Activated CD4-positive, alpha-beta T cell treated with anti-CD3 and anti-CD28 coated beads for 36 hours (primary cell): ENCODE measurements at regions not wholly inside any gene's neighbourhood (a gene's known extent, or its start where the extent isn't known, plus 50 kb on each side); places are given as distances from the start of the nearest gene placed in this dataset.

Experiments
- ATAC-seq: fragments of 200-7000 bp; cut with Tn5 transposase; one replicate; pipeline ENCODE4 v1.10.0; 2021; ENCODE audit warnings: mild to moderate bottlenecking, moderate library complexity
- CTCF ChIA-PET: fragments of 350-600 bp; sonication (Branson Sonifier 250); formaldehyde crosslinking; loops from one replicate; lab custom pipeline; 2021; ENCODE audit warnings: antibody characterized with exemption; lab: Charles Lee
- POLR2A ChIA-PET: fragments of 350-600 bp; sonication (Branson Sonifier 250); formaldehyde crosslinking; loops from one replicate; lab custom pipeline; 2021; ENCODE audit warnings: antibody characterized with exemption, inconsistent platforms; lab: Charles Lee
- DNase-seq: peaks from one replicate; pipeline ENCODE4 v3.0.0-alpha.2; 2020
- H3K27ac Mint-ChIP-seq: one replicate; pipeline ENCODE4 v1.8.0; 2021; ENCODE audit warnings: mixed read lengths
- H3K27me3 Mint-ChIP-seq: one replicate; pipeline ENCODE4 v1.8.0; 2021; ENCODE audit warnings: mixed read lengths
- H3K36me3 Mint-ChIP-seq: one replicate; pipeline ENCODE4 v1.8.0; 2021; ENCODE audit warnings: low read depth, mixed read lengths
- H3K4me1 Mint-ChIP-seq: one replicate; pipeline ENCODE4 v1.8.0; 2021; ENCODE audit warnings: mixed read lengths
- H3K4me3 Mint-ChIP-seq: one replicate; pipeline ENCODE4 v1.8.0; 2021; ENCODE audit warnings: mild to moderate bottlenecking, moderate library complexity, mixed read lengths
- H3K9me3 Mint-ChIP-seq: one replicate; pipeline ENCODE4 v1.8.0; 2021; ENCODE audit warnings: low read depth, mixed read lengths
- intact Hi-C, 2 experiments: fragments of 100-400 bp; cut with DNase I in 1 of 2; cut with micrococcal nuclease in 1 of 2; formaldehyde crosslinking; loops; one replicate each; pipeline versions ENCODE4 v1.14.2 to v1.15.1; 2022 to 2024; cut with DNase I, micrococcal nuclease

- POLR2A ChIA-PET = no interaction called here
- CTCF ChIA-PET = no interaction called here
- no peaks in the 10 kb centered on the region for H3K27me3 Mint-ChIP-seq
- no peak overlapping the region for H3K4me3 Mint-ChIP-seq
- no peaks in the 10 kb centered on the region for H3K36me3 Mint-ChIP-seq
- no peaks in the 10 kb centered on the region for H3K9me3 Mint-ChIP-seq
- no peak overlapping the region for H3K27ac Mint-ChIP-seq
- ATAC-seq (no peak), DNase-seq (no peak)
- intact Hi-C loops = no loop called here
- no peaks in the 10 kb centered on the region for H3K4me1 Mint-ChIP-seq
Measured at GRCh38 chr5:172554562-172554961, 86.5 kb upstream of the NEURL1B start.

- Mint-ChIP-seq H3K36me3 (no peaks in the 10 kb centered on the region), H3K27ac (no peak overlapping the region), H3K9me3 (no peaks in the 10 kb centered on the region), H3K4me3 (no peak overlapping the region), H3K27me3 (no peaks in the 10 kb centered on the region), H3K4me1 (no peaks in the 10 kb centered on the region)
- ATAC-seq = no peak
- ChIA-PET CTCF (interaction anchor here (0.6 kb wide), 1 partner anchor 102 kb away, joined by 4 read pairs; no protein-coding TSS in a partner anchor), POLR2A (no interaction called here)
- no peak for DNase-seq
- intact Hi-C loops = no loop called here
Measured at GRCh38 chr5:172553903-172554302, 87.2 kb upstream of the NEURL1B start.

- H3K36me3 Mint-ChIP-seq = no peaks in the 10 kb centered on the region
- no peaks in the 10 kb centered on the region for H3K27me3 Mint-ChIP-seq
- intact Hi-C loops = no loop called here
- no peaks in the 10 kb centered on the region for H3K4me1 Mint-ChIP-seq
- H3K27ac Mint-ChIP-seq = no peak overlapping the region
- H3K9me3 Mint-ChIP-seq = no peaks in the 10 kb centered on the region
- ATAC-seq (no peak), DNase-seq (no peak)
- POLR2A ChIA-PET = no interaction called here
- H3K4me3 Mint-ChIP-seq = no peak overlapping the region
- CTCF ChIA-PET = interaction anchor here (0.6 kb wide), 1 partner anchor 101 kb away, joined by 4 read pairs; no protein-coding TSS in a partner anchor
Measured at GRCh38 chr5:172553167-172553566, 87.9 kb upstream of the NEURL1B start.

- Mint-ChIP-seq H3K36me3 (no peaks in the 10 kb centered on the region), H3K9me3 (no peaks in the 10 kb centered on the region), H3K27me3 (peaks cover 2% of the 10 kb centered on the region), H3K4me1 (no peaks in the 10 kb centered on the region), H3K4me3 (no peak overlapping the region), H3K27ac (no peak overlapping the region)
- intact Hi-C loops = no loop called here
- ATAC-seq (no peak), DNase-seq (no peak)
- CTCF ChIA-PET = interaction anchor here (0.6 kb wide), 1 partner anchor 170 kb away, joined by 3 read pairs; no protein-coding TSS in a partner anchor
- POLR2A ChIA-PET = no interaction called here
Measured at GRCh38 chr5:172550996-172551395, 90.1 kb upstream of the NEURL1B start.

GRCh38 chr5:172550096-172550765 is 90.8 kb upstream of the NEURL1B start:
- H3K9me3 Mint-ChIP-seq = no peaks in the 10 kb centered on the region
- intact Hi-C loops = no loop called here
- H3K4me1 Mint-ChIP-seq = no peaks in the 10 kb centered on the region
- DNase-seq (no peak), ATAC-seq (no peak)
- ChIA-PET CTCF (interaction anchor here (0.6 kb wide), 1 partner anchor 170 kb away, joined by 3 read pairs; no protein-coding TSS in a partner anchor), POLR2A (no interaction called here)
- H3K4me3 Mint-ChIP-seq = no peak overlapping the region
- peaks cover 4% of the 10 kb centered on the region for H3K27me3 Mint-ChIP-seq
- no peak overlapping the region for H3K27ac Mint-ChIP-seq
- no peaks in the 10 kb centered on the region for H3K36me3 Mint-ChIP-seq

- Mint-ChIP-seq H3K36me3 (no peaks in the 10 kb centered on the region), H3K4me1 (no peaks in the 10 kb centered on the region), H3K27me3 (peaks cover 4% of the 10 kb centered on the region), H3K9me3 (no peaks in the 10 kb centered on the region), H3K27ac (no peak overlapping the region), H3K4me3 (no peak overlapping the region)
- ChIA-PET POLR2A (no interaction called here), CTCF (no interaction called here)
- no peak for DNase-seq
- ATAC-seq = no peak
- intact Hi-C loops = no loop called here
Measured at GRCh38 chr5:172549696-172550095, 91.4 kb upstream of the NEURL1B start.

- DNase-seq (no peak), ATAC-seq (no peak)
- Mint-ChIP-seq H3K4me3 (no peak overlapping the region), H3K27me3 (peaks cover 4% of the 10 kb centered on the region), H3K27ac (no peak overlapping the region), H3K9me3 (no peaks in the 10 kb centered on the region), H3K4me1 (no peaks in the 10 kb centered on the region), H3K36me3 (no peaks in the 10 kb centered on the region)
- ChIA-PET POLR2A (no interaction called here), CTCF (no interaction called here)
- intact Hi-C loops = no loop called here
Measured at GRCh38 chr5:172548981-172549687, 91.9 kb upstream of the NEURL1B start.

GRCh38 chr5:172548311-172548731 is 92.7 kb upstream of the NEURL1B start:
- Mint-ChIP-seq H3K4me3 (no peak overlapping the region), H3K9me3 (no peaks in the 10 kb centered on the region), H3K4me1 (no peaks in the 10 kb centered on the region), H3K27ac (no peak overlapping the region), H3K27me3 (peaks cover 4% of the 10 kb centered on the region), H3K36me3 (no peaks in the 10 kb centered on the region)
- POLR2A ChIA-PET = no interaction called here
- DNase-seq (no peak), ATAC-seq (no peak)
- CTCF ChIA-PET = no interaction called here
- intact Hi-C loops = no loop called here

- H3K27ac Mint-ChIP-seq = no peak overlapping the region
- peaks cover 4% of the 10 kb centered on the region for H3K27me3 Mint-ChIP-seq
- intact Hi-C loops = no loop called here
- H3K4me1 Mint-ChIP-seq = no peaks in the 10 kb centered on the region
- ChIA-PET CTCF (no interaction called here), POLR2A (no interaction called here)
- H3K36me3 Mint-ChIP-seq = no peaks in the 10 kb centered on the region
- no peaks in the 10 kb centered on the region for H3K9me3 Mint-ChIP-seq
- ATAC-seq = no peak
- H3K4me3 Mint-ChIP-seq = no peak overlapping the region
- DNase-seq = no peak
Measured at GRCh38 chr5:172546196-172546595, 91.9 kb upstream of the SH3PXD2B start.

- no peak overlapping the region for H3K4me3 Mint-ChIP-seq
- no peaks in the 10 kb centered on the region for H3K4me1 Mint-ChIP-seq
- peaks cover 4% of the 10 kb centered on the region for H3K27me3 Mint-ChIP-seq
- ChIA-PET POLR2A (no interaction called here), CTCF (no interaction called here)
- H3K27ac Mint-ChIP-seq = no peak overlapping the region
- DNase-seq (no peak), ATAC-seq (no peak)
- H3K36me3 Mint-ChIP-seq = no peaks in the 10 kb centered on the region
- no peaks in the 10 kb centered on the region for H3K9me3 Mint-ChIP-seq
- intact Hi-C loops = no loop called here
Measured at GRCh38 chr5:172545291-172545801, 91.0 kb upstream of the SH3PXD2B start.

GRCh38 chr5:172544371-172545095 is 90.2 kb upstream of the SH3PXD2B start:
- POLR2A ChIA-PET = no interaction called here
- no peak for ATAC-seq
- Mint-ChIP-seq H3K4me1 (no peaks in the 10 kb centered on the region), H3K36me3 (no peaks in the 10 kb centered on the region), H3K4me3 (no peak overlapping the region), H3K27me3 (peaks cover 4% of the 10 kb centered on the region), H3K27ac (no peak overlapping the region), H3K9me3 (no peaks in the 10 kb centered on the region)
- CTCF ChIA-PET = no interaction called here
- intact Hi-C loops = no loop called here
- DNase-seq = no peak
